Cardiac septum (tissue), 1 donor: ENCODE measurements at regions not wholly inside any gene's neighbourhood (a gene's known extent, or its start where the extent isn't known, plus 50 kb on each side); places are given as distances from the start of the nearest gene placed in this dataset.
"Not testable (repeated sequence)": the region's sequence is repeated elsewhere in the genome, so short reads cannot be mapped to it uniquely, and the experiment has no call there.

Experiments
- DNase-seq: peaks from one replicate; pipeline ENCODE4 v3.0.0-alpha.2; 2020; ENCODE audit warnings: low spot score
- intact Hi-C: fragments of 100-400 bp; cut with DNase I; formaldehyde crosslinking; loops from one replicate; pipeline ENCODE4 v1.14.0; 2022
- donor health status: DM: no; HTN: no; CAD: no.

GRCh38 chr14:53764846-53765245 lies 191.8 kb downstream of the BMP4 start:
- no peak for DNase-seq
- intact Hi-C loops = no loop called here

- intact Hi-C loops = no loop called here
- no peak for DNase-seq
Measured at GRCh38 chr14:53758141-53758540, 198.5 kb downstream of the BMP4 start.

DNA sequence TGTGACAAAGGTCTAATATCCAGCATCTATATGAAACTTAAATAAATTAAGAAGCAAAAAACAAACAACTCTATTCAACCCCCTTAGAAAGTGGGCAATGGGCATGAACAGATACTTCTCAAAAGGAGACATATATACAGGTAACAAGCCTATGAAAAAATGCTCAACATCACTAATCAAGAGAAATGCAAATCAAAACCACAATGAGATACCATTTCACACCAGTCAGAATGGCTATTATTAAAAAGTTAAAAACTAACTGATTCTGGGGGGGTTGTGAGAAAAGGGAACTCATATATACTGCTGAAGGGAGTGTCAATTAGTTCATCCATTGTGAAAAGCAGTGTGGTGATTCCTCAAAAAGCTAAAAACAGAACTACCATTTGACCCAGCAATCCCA lies 198.9 kb downstream of the BMP4 start:
- intact Hi-C loops = no loop called here
- DNase-seq = no peak

- intact Hi-C loops = no loop called here
- peak; percentile 75 for DNase-seq
Measured at GRCh38 chr14:53751650-53752049, 205.0 kb downstream of the BMP4 start.

DNA sequence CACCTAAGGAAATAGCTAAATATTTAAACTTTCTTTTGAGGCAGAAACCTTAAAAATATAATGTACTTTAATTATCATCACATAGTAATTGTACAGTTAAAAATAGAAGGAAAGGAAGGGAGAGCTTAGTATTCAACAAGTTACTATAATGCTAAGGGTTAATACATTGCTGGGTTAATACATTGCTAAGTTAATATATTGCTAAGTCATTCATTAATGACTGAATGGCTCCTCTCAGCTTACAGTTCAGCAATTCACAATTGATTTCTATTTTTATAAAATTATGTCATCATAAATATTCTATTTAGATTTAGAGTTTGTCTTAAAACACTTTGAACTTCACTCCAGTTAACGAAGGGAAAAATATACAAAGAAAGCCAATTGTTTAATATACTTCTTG lies 207.9 kb downstream of the BMP4 start:
- intact Hi-C loops = no loop called here
- no peak for DNase-seq

DNA sequence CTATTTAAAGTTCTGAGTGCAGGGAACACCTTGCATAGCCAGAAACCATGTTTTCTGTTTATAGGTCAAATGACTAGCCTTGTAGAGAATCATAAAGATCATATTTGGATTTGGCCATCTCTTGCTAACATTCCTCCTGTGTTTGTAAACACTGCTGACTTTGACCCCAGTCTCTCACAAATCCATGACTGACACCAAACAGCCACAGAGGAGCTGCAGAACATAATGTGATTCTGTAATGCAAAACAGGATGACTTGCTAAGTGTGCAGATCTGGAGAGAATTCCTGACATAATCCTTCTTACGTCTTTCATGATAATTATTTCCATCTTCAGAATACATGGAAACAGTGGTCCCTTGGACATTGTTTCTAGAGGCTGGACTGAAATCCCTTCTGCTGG lies 211.8 kb downstream of the BMP4 start:
- intact Hi-C loops = no loop called here
- DNase-seq = no peak

DNA sequence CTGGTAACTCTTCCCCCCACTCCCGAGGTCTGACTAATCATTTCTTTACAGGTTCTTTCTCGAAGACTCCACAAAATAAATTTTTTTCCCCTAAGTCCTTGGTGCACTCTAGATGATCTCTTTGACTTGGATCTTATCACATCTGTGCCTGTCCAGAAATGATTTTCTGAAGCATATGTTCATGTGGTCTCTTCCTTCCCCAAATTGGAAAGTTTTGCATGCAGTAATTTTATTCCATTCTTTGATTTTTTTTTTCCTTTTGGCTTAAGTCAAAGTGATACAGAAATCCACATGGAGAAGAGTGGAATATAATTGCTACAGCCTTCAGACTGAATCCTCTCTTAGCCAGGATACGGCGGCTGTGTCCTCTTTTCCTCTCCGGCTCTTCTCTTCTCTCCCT lies 213.3 kb downstream of the BMP4 start:
- intact Hi-C loops = no loop called here
- DNase-seq = no peak

DNA sequence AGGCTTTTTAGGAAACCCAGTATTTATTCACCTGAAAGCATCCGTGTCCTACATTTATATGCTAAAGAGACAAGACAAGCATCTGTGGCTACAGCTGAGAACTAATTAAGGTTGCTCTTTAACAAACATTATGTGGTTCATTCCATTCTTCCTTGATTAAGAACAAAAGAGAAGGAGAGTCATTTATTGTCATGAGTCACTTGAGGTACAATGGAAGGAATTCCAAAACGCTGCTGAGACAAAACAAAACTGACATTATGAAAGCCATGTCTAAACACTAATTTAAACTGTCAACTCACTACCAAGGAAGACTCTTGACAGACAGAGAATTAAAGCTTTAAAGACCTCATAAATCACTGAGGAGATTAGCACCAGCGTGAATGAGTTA lies 214.4 kb downstream of the BMP4 start:
- DNase-seq = no peak
- intact Hi-C loops = no loop called here

DNA sequence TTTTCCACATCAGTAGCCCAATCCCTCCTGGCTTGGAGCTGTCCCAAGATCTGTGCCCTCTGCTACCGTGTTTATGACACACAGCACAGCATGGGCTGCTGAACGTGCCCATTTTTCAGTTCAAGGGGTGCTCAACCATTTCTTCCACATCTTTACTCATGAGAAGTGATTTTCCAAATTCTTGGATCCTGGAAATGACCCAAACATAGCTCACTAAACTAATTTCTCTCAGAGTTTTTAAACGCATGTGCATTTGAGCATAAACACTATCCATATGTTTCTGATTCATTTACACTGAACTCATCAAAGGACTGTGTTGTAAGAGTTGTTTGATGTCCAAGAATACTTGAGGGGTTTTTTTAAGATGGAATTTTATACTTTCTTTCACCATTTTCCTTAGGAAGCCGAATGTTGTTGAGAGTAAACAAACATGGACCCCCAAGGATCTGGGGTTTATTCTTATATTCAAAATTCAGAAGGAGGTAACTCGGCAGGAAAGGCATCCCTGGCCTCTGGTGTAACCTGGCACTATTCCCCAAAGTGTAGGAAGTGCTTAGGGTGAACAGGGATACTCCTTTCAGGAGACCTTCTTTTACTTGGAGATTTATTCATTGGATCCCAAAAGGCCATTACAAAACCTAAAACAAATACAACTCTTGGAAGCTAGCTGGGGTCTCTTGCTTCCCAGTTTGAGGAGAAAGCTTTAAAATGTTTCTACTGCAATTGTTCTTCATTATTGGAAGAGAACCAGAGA lies 215.0 kb downstream of the BMP4 start:
- intact Hi-C loops = no loop called here
- DNase-seq = no peak

- intact Hi-C loops = no loop called here
- no peak for DNase-seq
Measured at GRCh38 chr14:53740570-53740969, 216.1 kb downstream of the BMP4 start.

- intact Hi-C loops = no loop called here
- no peak for DNase-seq
Measured at GRCh38 chr14:53735916-53736315, 220.7 kb downstream of the BMP4 start.

GRCh38 chr14:53723221-53723620 lies 233.4 kb downstream of the BMP4 start:
- DNase-seq = no peak
- intact Hi-C loops = no loop called here

- DNase-seq = no peak
- intact Hi-C loops = loop anchor here (10.0 kb wide), 1 partner anchor 235 kb away; the partner anchor contains the start of gene BMP4
Measured at GRCh38 chr14:53719536-53719935, 237.1 kb downstream of the BMP4 start.

DNA sequence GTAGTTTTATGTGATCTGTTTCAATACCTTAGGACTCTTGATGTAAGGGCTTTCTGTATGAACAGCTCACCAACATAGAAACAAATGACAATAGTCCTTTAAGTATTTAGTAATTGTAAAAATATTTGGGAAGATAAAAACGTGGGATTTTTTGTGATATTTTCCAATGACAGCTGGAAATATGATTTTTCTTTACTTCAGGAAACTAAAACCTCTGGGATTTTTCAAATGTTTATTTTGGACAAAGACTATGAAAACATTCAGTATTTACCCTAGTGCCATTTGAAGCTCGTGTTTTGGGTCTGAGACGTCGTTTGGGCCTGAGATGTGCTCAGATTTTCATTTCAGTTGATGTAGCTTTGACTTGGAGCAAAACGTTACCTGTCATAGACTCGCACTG lies 240.0 kb downstream of the BMP4 start:
- no peak for DNase-seq
- intact Hi-C loops = loop anchor here (10.0 kb wide), 1 partner anchor 238 kb away; the partner anchor contains the start of gene BMP4

- intact Hi-C loops = loop anchor here (10.0 kb wide), 1 partner anchor 240 kb away; the partner anchor contains the start of gene BMP4
- no peak for DNase-seq
Measured at GRCh38 chr14:53715193-53715721, 241.4 kb downstream of the BMP4 start.

GRCh38 chr14:53714495-53715192 lies 242.0 kb downstream of the BMP4 start:
- intact Hi-C loops = loop anchor here (10.0 kb wide), 1 partner anchor 240 kb away; the partner anchor contains the start of gene BMP4

DNA sequence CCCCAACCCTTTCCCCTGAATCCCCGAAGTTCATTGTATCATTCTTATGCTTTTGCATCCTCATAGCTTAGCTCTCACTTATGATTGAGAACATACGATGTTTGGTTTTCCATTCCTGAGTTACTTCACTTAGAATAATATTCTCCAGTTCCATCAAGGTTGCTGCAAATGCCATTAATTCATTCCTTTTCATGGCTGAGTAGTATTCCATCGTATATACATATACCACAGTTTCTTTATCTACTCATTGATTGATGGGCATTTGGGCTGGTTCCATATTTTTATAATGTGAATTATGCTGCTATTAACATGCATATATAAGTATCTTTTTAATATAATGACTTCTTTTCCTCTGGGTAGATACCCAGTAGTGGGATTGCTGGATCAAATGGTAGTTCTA lies 243.7 kb downstream of the BMP4 start:
- not testable (repeated sequence) for DNase-seq
- intact Hi-C loops = loop anchor here (10.0 kb wide), 1 partner anchor 242 kb away; the partner anchor contains the start of gene BMP4

More at GRCh38 chr14:53714495-53715192, 242.0 kb downstream of the BMP4 start:
- no peak for DNase-seq

- intact Hi-C loops = loop anchor here (10.0 kb wide), 1 partner anchor 244 kb away; the partner anchor contains the start of gene BMP4
- DNase-seq = no peak
Measured at GRCh38 chr14:53711205-53711604, 245.4 kb downstream of the BMP4 start.

DNA sequence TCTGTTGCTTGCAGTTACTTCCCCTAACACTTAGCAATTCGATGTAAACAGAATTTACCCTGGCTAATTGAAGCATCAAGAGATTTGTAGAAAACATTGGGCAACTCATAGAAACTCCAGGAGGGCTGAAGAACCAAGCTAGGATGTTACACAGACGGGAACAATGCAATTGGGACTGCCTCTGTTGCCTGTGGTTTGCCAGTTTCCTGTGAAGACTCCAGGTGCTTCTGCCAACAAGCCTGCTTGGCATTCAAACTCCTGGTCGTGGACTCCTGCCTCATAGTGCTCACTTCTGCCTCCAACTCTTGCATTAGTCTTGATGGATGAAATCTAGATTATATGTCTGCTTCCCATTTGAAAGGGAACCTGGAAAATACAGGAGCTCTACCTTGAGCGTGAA lies 246.0 kb downstream of the BMP4 start:
- no peak for DNase-seq
- intact Hi-C loops = loop anchor here (10.0 kb wide), 1 partner anchor 244 kb away; the partner anchor contains the start of gene BMP4

GRCh38 chr14:53709381-53709780 lies 247.2 kb downstream of the BMP4 start:
- intact Hi-C loops = no loop called here
- no peak for DNase-seq

DNA sequence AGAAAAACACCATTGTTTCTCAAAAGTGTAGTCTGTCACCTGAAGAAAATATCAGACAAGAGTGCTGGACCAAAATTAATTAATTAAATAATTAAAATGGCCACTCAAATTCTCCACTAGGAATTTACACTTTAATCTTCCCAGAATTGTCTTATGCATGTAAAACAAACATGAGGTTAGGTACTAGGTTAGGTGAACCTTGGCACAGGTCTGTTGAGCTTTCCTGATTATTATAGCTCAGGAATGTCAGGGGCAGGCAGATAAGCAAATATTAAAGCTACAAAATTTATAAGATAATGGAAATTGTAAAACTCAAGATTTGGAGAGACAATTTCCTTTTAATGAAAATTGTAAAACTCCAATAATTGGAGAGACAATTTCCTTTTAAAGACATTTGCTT lies 253.2 kb downstream of the BMP4 start:
- no peak for DNase-seq
- intact Hi-C loops = no loop called here
